ENCODE measurements at regions not wholly inside any gene's neighbourhood (a gene's known extent, or its start where the extent isn't known, plus 50 kb on each side); places are given as distances from the start of the nearest gene placed in this dataset.

DNA sequence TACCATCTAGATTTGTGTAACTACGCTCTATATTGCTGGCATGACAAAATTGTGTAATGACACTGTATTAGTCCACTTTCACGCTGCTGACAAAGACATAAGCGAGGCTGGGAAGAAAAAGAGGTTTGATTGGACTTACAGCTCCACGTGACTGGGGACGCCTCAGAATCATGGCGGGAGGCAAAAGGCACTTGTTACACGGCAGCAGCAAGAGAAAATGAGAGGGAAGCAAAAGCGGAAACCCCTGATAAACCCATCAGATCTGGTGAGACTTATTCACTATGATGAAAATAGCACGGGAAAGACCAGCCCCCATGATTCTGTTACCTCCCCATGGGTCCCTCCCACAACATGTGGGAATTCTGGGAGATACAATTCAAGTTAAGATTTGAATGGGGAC, 905.7 kb downstream of the DIPK2A start:
- TF ChIP-seq, protein P1, sequence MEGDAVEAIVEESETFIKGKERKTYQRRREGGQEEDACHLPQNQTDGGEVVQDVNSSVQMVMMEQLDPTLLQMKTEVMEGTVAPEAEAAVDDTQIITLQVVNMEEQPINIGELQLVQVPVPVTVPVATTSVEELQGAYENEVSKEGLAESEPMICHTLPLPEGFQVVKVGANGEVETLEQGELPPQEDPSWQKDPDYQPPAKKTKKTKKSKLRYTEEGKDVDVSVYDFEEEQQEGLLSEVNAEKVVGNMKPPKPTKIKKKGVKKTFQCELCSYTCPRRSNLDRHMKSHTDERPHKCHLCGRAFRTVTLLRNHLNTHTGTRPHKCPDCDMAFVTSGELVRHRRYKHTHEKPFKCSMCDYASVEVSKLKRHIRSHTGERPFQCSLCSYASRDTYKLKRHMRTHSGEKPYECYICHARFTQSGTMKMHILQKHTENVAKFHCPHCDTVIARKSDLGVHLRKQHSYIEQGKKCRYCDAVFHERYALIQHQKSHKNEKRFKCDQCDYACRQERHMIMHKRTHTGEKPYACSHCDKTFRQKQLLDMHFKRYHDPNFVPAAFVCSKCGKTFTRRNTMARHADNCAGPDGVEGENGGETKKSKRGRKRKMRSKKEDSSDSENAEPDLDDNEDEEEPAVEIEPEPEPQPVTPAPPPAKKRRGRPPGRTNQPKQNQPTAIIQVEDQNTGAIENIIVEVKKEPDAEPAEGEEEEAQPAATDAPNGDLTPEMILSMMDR (IDR thresholded peaks at IDR 0.05): no peak
- no peak for TF ChIP-seq POLR2A (IDR thresholded peaks at IDR 0.05)
